ENCODE measurements at regions not wholly inside any gene's neighbourhood (a gene's known extent, or its start where the extent isn't known, plus 50 kb on each side); places are given as distances from the start of the nearest gene placed in this dataset.

DNA sequence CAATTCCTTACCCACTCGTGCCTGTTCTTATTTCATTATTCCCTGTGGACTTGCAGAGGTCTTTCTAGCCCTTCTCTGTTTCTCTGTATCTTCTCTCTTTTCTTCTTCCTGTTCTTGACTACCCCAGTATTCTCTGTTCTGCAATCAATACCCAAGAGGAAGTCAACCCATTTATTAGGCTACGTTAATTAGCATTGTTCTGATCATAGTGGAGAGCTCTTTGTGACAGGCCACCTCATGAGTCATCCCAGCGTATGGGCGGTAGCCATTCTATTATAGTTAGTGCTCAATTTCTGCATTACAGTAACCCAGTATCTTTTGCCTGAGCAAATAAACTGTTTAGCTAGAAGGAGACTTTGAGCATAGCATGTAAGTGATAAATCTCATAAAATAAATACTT lies 259.5 kb upstream of the GRM7 start:
- TF ChIP-seq, protein P1, sequence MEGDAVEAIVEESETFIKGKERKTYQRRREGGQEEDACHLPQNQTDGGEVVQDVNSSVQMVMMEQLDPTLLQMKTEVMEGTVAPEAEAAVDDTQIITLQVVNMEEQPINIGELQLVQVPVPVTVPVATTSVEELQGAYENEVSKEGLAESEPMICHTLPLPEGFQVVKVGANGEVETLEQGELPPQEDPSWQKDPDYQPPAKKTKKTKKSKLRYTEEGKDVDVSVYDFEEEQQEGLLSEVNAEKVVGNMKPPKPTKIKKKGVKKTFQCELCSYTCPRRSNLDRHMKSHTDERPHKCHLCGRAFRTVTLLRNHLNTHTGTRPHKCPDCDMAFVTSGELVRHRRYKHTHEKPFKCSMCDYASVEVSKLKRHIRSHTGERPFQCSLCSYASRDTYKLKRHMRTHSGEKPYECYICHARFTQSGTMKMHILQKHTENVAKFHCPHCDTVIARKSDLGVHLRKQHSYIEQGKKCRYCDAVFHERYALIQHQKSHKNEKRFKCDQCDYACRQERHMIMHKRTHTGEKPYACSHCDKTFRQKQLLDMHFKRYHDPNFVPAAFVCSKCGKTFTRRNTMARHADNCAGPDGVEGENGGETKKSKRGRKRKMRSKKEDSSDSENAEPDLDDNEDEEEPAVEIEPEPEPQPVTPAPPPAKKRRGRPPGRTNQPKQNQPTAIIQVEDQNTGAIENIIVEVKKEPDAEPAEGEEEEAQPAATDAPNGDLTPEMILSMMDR (IDR thresholded peaks at IDR 0.05; ENCODE audit: poor library complexity, severe bottlenecking) = no peak
- TF ChIP-seq POLR2AphosphoS5 (IDR thresholded peaks at IDR 0.05) = no peak
- no peak for TF ChIP-seq TAF1 (IDR thresholded peaks at IDR 0.05; ENCODE audit: low read depth)
- TF ChIP-seq, protein P2, sequence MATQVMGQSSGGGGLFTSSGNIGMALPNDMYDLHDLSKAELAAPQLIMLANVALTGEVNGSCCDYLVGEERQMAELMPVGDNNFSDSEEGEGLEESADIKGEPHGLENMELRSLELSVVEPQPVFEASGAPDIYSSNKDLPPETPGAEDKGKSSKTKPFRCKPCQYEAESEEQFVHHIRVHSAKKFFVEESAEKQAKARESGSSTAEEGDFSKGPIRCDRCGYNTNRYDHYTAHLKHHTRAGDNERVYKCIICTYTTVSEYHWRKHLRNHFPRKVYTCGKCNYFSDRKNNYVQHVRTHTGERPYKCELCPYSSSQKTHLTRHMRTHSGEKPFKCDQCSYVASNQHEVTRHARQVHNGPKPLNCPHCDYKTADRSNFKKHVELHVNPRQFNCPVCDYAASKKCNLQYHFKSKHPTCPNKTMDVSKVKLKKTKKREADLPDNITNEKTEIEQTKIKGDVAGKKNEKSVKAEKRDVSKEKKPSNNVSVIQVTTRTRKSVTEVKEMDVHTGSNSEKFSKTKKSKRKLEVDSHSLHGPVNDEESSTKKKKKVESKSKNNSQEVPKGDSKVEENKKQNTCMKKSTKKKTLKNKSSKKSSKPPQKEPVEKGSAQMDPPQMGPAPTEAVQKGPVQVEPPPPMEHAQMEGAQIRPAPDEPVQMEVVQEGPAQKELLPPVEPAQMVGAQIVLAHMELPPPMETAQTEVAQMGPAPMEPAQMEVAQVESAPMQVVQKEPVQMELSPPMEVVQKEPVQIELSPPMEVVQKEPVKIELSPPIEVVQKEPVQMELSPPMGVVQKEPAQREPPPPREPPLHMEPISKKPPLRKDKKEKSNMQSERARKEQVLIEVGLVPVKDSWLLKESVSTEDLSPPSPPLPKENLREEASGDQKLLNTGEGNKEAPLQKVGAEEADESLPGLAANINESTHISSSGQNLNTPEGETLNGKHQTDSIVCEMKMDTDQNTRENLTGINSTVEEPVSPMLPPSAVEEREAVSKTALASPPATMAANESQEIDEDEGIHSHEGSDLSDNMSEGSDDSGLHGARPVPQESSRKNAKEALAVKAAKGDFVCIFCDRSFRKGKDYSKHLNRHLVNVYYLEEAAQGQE (IDR thresholded peaks at IDR 0.05; ENCODE audit: borderline replicate concordance) = no peak
- no peak for TF ChIP-seq EZH2 (IDR thresholded peaks at IDR 0.05; ENCODE audit: borderline replicate concordance, insufficient read depth, low read length, poor library complexity, severe bottlenecking)
- no peak for TF ChIP-seq RAD21 (conservative IDR thresholded peaks at IDR 0.05)
- TF ChIP-seq SMC3 (conservative IDR thresholded peaks at IDR 0.05; ENCODE audit: poor library complexity) = no peak
- no peak for TF ChIP-seq EP300 (conservative IDR thresholded peaks at IDR 0.05; ENCODE audit: poor library complexity, severe bottlenecking)
